ENCODE measurements at regions not wholly inside any gene's neighbourhood (a gene's known extent, or its start where the extent isn't known, plus 50 kb on each side); places are given as distances from the start of the nearest gene placed in this dataset.

DNA sequence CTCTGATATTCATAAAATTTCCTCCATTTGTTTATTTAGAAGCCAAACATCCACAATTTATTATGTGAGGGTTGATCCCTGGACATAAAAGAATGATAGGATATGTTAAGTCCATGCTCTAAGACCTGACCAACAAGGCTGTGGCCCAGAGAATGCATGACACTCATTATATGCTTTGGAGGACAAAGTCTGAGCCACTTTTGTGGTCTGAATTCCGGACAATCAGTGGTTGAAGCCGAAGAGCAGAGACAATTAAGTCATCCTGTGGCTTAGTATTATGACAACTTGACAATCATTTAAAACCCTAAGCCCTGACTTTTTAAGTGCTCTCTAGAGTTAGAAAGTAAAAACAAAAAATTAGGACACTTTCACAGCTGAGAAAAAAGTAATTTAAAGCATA, 483.3 kb downstream of the PLCL1 start:
- Histone ChIP-seq H3K9me3 (no peaks in the 10 kb centered on the region), H3K36me3 (no peaks in the 10 kb centered on the region), H3K4me1 (no peaks in the 10 kb centered on the region), H3K4me3 (no peak overlapping the region), H3K27ac (no peak overlapping the region), H3K27me3 (no peaks in the 10 kb centered on the region)
- DNase-seq (ENCODE audit: low spot score), result no peak
- TF ChIP-seq, protein P1, sequence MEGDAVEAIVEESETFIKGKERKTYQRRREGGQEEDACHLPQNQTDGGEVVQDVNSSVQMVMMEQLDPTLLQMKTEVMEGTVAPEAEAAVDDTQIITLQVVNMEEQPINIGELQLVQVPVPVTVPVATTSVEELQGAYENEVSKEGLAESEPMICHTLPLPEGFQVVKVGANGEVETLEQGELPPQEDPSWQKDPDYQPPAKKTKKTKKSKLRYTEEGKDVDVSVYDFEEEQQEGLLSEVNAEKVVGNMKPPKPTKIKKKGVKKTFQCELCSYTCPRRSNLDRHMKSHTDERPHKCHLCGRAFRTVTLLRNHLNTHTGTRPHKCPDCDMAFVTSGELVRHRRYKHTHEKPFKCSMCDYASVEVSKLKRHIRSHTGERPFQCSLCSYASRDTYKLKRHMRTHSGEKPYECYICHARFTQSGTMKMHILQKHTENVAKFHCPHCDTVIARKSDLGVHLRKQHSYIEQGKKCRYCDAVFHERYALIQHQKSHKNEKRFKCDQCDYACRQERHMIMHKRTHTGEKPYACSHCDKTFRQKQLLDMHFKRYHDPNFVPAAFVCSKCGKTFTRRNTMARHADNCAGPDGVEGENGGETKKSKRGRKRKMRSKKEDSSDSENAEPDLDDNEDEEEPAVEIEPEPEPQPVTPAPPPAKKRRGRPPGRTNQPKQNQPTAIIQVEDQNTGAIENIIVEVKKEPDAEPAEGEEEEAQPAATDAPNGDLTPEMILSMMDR (IDR thresholded peaks at IDR 0.05), result no peak

DNA sequence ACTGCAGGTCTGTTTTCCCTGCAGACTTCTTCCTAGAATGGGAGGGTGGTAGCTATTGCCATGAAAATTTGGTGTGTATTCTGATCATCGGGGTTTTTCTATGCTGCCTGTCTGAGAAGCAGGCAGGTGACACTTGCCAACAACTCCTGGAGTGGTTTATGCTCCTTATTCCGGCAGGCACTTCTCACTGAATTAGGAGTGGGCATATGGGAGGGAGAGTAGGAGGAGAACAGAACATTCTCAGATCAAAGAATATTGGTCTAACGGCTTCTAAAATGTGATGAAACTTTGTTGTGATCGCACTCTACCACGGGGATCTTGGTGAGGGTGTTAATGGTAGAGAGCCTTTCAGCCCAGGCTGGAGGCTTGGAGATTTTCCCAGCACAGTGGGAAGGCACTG, 480.8 kb downstream of the PLCL1 start:
- TF ChIP-seq, protein P1 (IDR thresholded peaks at IDR 0.05), result no peak
- no peaks in the 10 kb centered on the region for H3K9me3 ChIP-seq
- no peaks in the 10 kb centered on the region for H3K36me3 ChIP-seq
- H3K27me3 ChIP-seq, result no peaks in the 10 kb centered on the region
- H3K27ac ChIP-seq, result no peak overlapping the region
- H3K4me1 ChIP-seq, result no peaks in the 10 kb centered on the region
- H3K4me3 ChIP-seq, result no peak overlapping the region
- DNase-seq (ENCODE audit: low spot score), result no peak

DNA sequence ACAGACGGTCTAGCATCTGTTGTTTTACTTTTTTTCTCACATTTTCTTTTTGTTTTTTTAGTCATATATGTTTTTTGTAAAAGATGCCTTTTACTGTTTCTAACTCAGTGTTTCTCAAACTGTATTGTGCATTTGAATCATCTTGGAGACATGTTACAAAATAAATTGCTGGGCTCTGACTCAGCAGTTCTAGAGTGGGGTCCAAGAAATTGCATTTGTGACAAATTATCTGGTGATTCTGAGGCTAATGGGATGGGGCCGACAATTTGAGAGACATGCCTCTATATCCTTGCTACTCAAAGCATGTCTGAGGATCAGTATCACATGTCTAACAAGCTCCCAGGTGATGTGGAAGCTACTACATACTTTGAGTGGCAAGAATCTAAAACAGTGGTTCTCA, 478.8 kb downstream of the PLCL1 start:
- Histone ChIP-seq H3K27me3 (no peaks in the 10 kb centered on the region), H3K27ac (no peak overlapping the region), H3K9me3 (no peaks in the 10 kb centered on the region), H3K36me3 (no peaks in the 10 kb centered on the region), H3K4me1 (no peaks in the 10 kb centered on the region), H3K4me3 (no peak overlapping the region)
- DNase-seq (ENCODE audit: low spot score), result no peak
- TF ChIP-seq, protein P1 (IDR thresholded peaks at IDR 0.05), result no peak

DNA sequence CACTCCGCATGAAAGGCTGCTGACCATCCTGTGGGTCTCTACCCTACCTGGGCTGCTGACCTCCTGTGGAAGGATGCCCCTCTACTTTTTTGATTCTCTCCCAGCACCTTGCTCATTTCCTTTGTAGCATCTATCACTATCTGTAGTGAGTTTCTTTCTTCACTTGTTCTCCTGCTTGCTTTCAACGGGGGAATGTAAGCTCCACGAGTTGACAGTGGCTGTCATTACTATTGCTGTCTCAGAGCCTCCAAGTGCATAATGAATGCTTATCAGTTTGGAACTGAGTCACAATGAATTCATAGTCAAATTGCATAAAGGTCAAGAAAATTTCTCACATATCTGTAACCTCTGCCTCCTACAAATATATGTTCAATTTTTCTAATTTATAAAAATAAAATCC, 477.7 kb downstream of the PLCL1 start:
- Histone ChIP-seq H3K36me3 (no peaks in the 10 kb centered on the region), H3K4me1 (no peaks in the 10 kb centered on the region), H3K4me3 (no peak overlapping the region), H3K27ac (no peak overlapping the region), H3K9me3 (no peaks in the 10 kb centered on the region), H3K27me3 (no peaks in the 10 kb centered on the region)
- DNase-seq (ENCODE audit: low spot score), result no peak
- TF ChIP-seq, protein P1 (IDR thresholded peaks at IDR 0.05), result no peak

DNA sequence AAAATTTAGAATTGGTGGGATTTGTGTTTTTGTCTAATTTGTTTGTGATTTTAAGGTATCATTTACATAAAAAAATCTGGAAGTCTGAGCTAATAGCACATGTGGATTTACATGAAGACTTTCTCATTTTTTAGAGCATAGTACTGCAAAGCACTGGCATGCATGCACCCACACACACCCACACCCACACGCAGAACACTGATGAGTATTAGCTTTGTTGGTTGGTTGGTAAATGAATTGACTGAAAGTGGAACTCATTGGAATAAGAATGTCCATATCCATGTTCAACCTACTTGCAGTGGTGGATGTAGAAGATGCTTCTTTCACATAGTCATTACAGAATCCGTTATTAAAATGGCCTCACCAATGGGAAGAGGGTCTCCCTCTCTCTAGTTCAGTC, 475.8 kb downstream of the PLCL1 start:
- H3K9me3 ChIP-seq, result no peaks in the 10 kb centered on the region
- no peak overlapping the region for H3K4me3 ChIP-seq
- H3K27ac ChIP-seq, result no peak overlapping the region
- TF ChIP-seq, protein P1 (IDR thresholded peaks at IDR 0.05), result no peak
- DNase-seq (ENCODE audit: low spot score), result no peak
- H3K27me3 ChIP-seq, result no peaks in the 10 kb centered on the region
- H3K4me1 ChIP-seq, result no peaks in the 10 kb centered on the region
- H3K36me3 ChIP-seq, result no peaks in the 10 kb centered on the region

DNA sequence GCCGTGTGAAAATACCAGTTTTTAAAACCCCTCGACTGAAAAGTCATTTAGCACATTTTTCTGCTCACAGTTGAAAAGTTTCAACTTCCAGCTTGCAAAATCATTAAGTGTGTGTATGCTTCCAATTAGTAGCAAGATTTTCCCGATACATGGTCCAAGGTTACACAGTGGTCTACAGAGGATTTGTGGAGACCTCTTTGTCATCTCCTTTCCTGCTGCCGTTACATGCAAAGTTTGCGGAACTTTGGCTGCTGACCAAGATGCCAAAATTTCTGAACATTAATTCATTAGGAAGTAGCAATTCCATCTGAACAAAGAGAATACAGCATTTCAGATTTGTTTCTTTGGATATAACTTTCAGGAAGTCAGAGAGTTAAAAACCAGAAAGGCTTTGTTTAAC, 474.6 kb downstream of the PLCL1 start:
- no peaks in the 10 kb centered on the region for H3K4me1 ChIP-seq
- H3K36me3 ChIP-seq, result no peaks in the 10 kb centered on the region
- H3K27ac ChIP-seq, result no peak overlapping the region

More for the DNA sequence above, 474.6 kb downstream of the PLCL1 start:
- no peaks in the 10 kb centered on the region for H3K9me3 ChIP-seq
- H3K4me3 ChIP-seq, result no peak overlapping the region
- DNase-seq (ENCODE audit: low spot score), result no peak
- TF ChIP-seq, protein P1 (IDR thresholded peaks at IDR 0.05), result no peak
- no peaks in the 10 kb centered on the region for H3K27me3 ChIP-seq

Measured in right atrium auricular region (tissue), 2 donors.